ENCODE measurements at regions not wholly inside any gene's neighbourhood (a gene's known extent, or its start where the extent isn't known, plus 50 kb on each side); places are given as distances from the start of the nearest gene placed in this dataset.

- H3K9me3 ChIP-seq (ENCODE audit: insufficient read depth, low read length): no peaks in the 10 kb centered on the region
- no peak overlapping the region for H2AFZ ChIP-seq (ENCODE audit: low read depth, low read length)
- H3K4me1 ChIP-seq (ENCODE audit: low read length): no peaks in the 10 kb centered on the region
- H3K36me3 ChIP-seq (replicated peaks; ENCODE audit: low read depth, low read length): no peaks in the 10 kb centered on the region
- TF ChIP-seq, protein P1, sequence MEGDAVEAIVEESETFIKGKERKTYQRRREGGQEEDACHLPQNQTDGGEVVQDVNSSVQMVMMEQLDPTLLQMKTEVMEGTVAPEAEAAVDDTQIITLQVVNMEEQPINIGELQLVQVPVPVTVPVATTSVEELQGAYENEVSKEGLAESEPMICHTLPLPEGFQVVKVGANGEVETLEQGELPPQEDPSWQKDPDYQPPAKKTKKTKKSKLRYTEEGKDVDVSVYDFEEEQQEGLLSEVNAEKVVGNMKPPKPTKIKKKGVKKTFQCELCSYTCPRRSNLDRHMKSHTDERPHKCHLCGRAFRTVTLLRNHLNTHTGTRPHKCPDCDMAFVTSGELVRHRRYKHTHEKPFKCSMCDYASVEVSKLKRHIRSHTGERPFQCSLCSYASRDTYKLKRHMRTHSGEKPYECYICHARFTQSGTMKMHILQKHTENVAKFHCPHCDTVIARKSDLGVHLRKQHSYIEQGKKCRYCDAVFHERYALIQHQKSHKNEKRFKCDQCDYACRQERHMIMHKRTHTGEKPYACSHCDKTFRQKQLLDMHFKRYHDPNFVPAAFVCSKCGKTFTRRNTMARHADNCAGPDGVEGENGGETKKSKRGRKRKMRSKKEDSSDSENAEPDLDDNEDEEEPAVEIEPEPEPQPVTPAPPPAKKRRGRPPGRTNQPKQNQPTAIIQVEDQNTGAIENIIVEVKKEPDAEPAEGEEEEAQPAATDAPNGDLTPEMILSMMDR (IDR thresholded peaks at IDR 0.05; ENCODE audit: low read depth, low read length): no peak
- TF ChIP-seq EZH2phosphoT487 (IDR thresholded peaks at IDR 0.05; ENCODE audit: low read depth): no peak
- no peaks in the 10 kb centered on the region for H3K27me3 ChIP-seq (ENCODE audit: low read depth, low read length)
- no peaks in the 10 kb centered on the region for H3K79me2 ChIP-seq (ENCODE audit: low read length)
- no peak overlapping the region for H3K9ac ChIP-seq (ENCODE audit: low read length)
- no peak overlapping the region for H3K27ac ChIP-seq (ENCODE audit: low read length)
- no peak overlapping the region for H3K4me3 ChIP-seq (ENCODE audit: low read length)
- no peak overlapping the region for H3K4me2 ChIP-seq (ENCODE audit: low read length)
- H4K20me1 ChIP-seq (ENCODE audit: insufficient read depth, low read length): no peaks in the 10 kb centered on the region; the same call in 1 of the 2 replicates
These were observed 237.4 kb upstream of the ZFP64 start for GRCh38 chr20:52429029-52429428.

GRCh38 chr20:52427960-52428359, 236.4 kb upstream of the ZFP64 start:
- Histone ChIP-seq H3K9me3 (ENCODE audit: insufficient read depth, low read length) (no peaks in the 10 kb centered on the region), H3K4me3 (ENCODE audit: low read length) (no peak overlapping the region), H3K36me3 (replicated peaks; ENCODE audit: low read depth, low read length) (no peaks in the 10 kb centered on the region), H3K4me2 (ENCODE audit: low read length) (no peak overlapping the region), H3K9ac (ENCODE audit: low read length) (no peak overlapping the region), H3K27me3 (ENCODE audit: low read depth, low read length) (no peaks in the 10 kb centered on the region), H3K79me2 (ENCODE audit: low read length) (no peaks in the 10 kb centered on the region), H3K4me1 (ENCODE audit: low read length) (no peaks in the 10 kb centered on the region), H3K27ac (ENCODE audit: low read length) (no peak overlapping the region), H4K20me1 (ENCODE audit: insufficient read depth, low read length) (no peaks in the 10 kb centered on the region; the same call in 1 of the 2 replicates), H2AFZ (ENCODE audit: low read depth, low read length) (no peak overlapping the region)
- TF ChIP-seq, protein P1 (IDR thresholded peaks at IDR 0.05; ENCODE audit: low read depth, low read length): no peak
- TF ChIP-seq EZH2phosphoT487 (IDR thresholded peaks at IDR 0.05; ENCODE audit: low read depth): no peak

DNA sequence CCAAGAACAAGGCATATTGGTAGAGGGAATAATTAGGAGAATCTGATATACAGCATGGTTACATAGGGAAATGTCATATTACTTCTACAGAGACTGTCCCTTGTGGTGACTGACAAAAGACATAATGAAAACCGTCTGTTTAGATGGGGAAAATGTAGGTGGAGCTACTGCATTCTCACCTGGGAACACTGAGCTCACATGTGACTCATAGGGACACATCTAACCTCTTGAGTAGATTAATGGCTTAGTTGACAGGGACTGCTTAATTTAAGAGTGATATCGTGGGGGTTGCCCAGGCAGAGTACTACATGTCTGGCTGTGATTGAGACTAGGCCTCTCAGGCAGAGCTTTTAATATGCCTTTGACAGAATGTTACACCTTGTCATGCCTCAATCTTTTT, 235.3 kb upstream of the ZFP64 start:
- H3K9me3 ChIP-seq (ENCODE audit: insufficient read depth, low read length): no peaks in the 10 kb centered on the region
- H3K36me3 ChIP-seq (replicated peaks; ENCODE audit: low read depth, low read length): no peaks in the 10 kb centered on the region
- no peaks in the 10 kb centered on the region for H3K4me1 ChIP-seq (ENCODE audit: low read length)
- TF ChIP-seq EZH2phosphoT487 (IDR thresholded peaks at IDR 0.05; ENCODE audit: low read depth): no peak
- TF ChIP-seq, protein P1 (IDR thresholded peaks at IDR 0.05; ENCODE audit: low read depth, low read length): no peak
- no peaks in the 10 kb centered on the region; the same call in 1 of the 2 replicates for H4K20me1 ChIP-seq (ENCODE audit: insufficient read depth, low read length)
- no peaks in the 10 kb centered on the region for H3K79me2 ChIP-seq (ENCODE audit: low read length)
- no peak overlapping the region for H3K9ac ChIP-seq (ENCODE audit: low read length)
- H3K4me2 ChIP-seq (ENCODE audit: low read length): no peak overlapping the region
- H3K27me3 ChIP-seq (ENCODE audit: low read depth, low read length): no peaks in the 10 kb centered on the region
- H3K27ac ChIP-seq (ENCODE audit: low read length): no peak overlapping the region
- H2AFZ ChIP-seq (ENCODE audit: low read depth, low read length): no peak overlapping the region
- no peak overlapping the region for H3K4me3 ChIP-seq (ENCODE audit: low read length)

DNA sequence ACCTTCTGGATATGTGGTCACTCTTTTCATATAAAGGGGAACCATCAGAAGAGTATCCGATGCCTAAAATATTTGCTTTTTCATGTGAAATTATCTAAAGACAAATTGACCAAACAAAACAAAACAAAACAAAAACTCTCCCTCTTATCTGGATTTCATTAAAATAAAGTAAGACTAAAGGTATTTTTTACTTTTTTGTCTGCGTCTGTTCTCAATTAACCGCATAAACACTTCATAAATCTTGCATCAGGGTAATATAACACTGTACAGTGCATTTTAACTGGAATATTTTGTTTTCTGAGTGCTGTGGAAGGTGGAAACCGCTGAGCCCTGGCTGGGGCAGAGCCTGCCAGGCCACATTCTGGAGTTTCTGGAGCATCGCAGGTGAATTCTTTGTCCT, 234.1 kb upstream of the ZFP64 start:
- H3K9ac ChIP-seq (ENCODE audit: low read length): no peak overlapping the region
- H2AFZ ChIP-seq (ENCODE audit: low read depth, low read length): no peak overlapping the region

More for the DNA sequence above, 234.1 kb upstream of the ZFP64 start:
- Histone ChIP-seq H3K27me3 (ENCODE audit: low read depth, low read length) (no peaks in the 10 kb centered on the region), H3K4me2 (ENCODE audit: low read length) (no peak overlapping the region), H3K4me1 (ENCODE audit: low read length) (no peaks in the 10 kb centered on the region), H3K9me3 (ENCODE audit: insufficient read depth, low read length) (no peaks in the 10 kb centered on the region), H3K36me3 (replicated peaks; ENCODE audit: low read depth, low read length) (no peaks in the 10 kb centered on the region), H3K79me2 (ENCODE audit: low read length) (no peaks in the 10 kb centered on the region), H4K20me1 (ENCODE audit: insufficient read depth, low read length) (no peaks in the 10 kb centered on the region; the same call in 1 of the 2 replicates), H3K4me3 (ENCODE audit: low read length) (no peak overlapping the region), H3K27ac (ENCODE audit: low read length) (no peak overlapping the region)
- TF ChIP-seq, protein P1 (IDR thresholded peaks at IDR 0.05; ENCODE audit: low read depth, low read length): no peak
- TF ChIP-seq EZH2phosphoT487 (IDR thresholded peaks at IDR 0.05; ENCODE audit: low read depth): no peak
